ENCODE measurements at regions not wholly inside any gene's neighbourhood (a gene's known extent, or its start where the extent isn't known, plus 50 kb on each side); places are given as distances from the start of the nearest gene placed in this dataset.
A peak's percentile ranks its signal among the peaks of the same experiment; 100 is the strongest.
"Not testable (repeated sequence)": the region's sequence is repeated elsewhere in the genome, so short reads cannot be mapped to it uniquely, and the experiment has no call there.

- H3K9me3 ChIP-seq (ENCODE audit: control insufficient read depth in 4 of 4, low read length in 3 of 4); H3K4me1 ChIP-seq (ENCODE audit: control insufficient read depth in 4 of 4, insufficient read depth in 4 of 4, low read length in 3 of 4); H3K36me3 ChIP-seq (ENCODE audit: control insufficient read depth in 4 of 4, insufficient read depth in 3 of 4, low read depth in 1 of 4, low read length in 3 of 4); H3K27me3 ChIP-seq (ENCODE audit: control insufficient read depth in 4 of 4, insufficient read depth in 4 of 4, low read length in 3 of 4); H3K27ac ChIP-seq (ENCODE audit: low read depth in 1 of 2, low read length in 2 of 2); H3K9ac ChIP-seq (ENCODE audit: low read depth in 1 of 2, low read length in 2 of 2); H3K4me3 ChIP-seq (ENCODE audit: low read depth in 1 of 3, low read length in 3 of 3): not testable (repeated sequence)
- WGBS: 55% methylated on average over 1 of the region's 1 CpG
- peak; percentile 57 for DNase-seq (ENCODE audit: low spot score)
- TF ChIP-seq HNF4A (conservative IDR thresholded peaks at IDR 0.05): peak in 1 of 2 donors; percentile 23
Measured at GRCh38 chr2:131738996-131739434, 211.3 kb downstream of the CCDC74A start.

GRCh38 chr2:131753640-131754561 lies 226.2 kb downstream of the CCDC74A start:
- 72% methylated on average over 50 of the region's 50 CpGs for WGBS
- no peaks in the 10 kb centered on the region for H3K9me3 ChIP-seq (ENCODE audit: control insufficient read depth in 4 of 4, low read length in 3 of 4)
- TF ChIP-seq GABPA (IDR thresholded peaks at IDR 0.05 in 1 of 2, conservative IDR thresholded peaks at IDR 0.05 in 1 of 2) (no peak), REST (IDR thresholded peaks at IDR 0.05) (no peak), NR2F2 (IDR thresholded peaks at IDR 0.05) (no peak), ATF3 (IDR thresholded peaks at IDR 0.05) (no peak), FOXA1 (IDR thresholded peaks at IDR 0.05) (no peak), RAD21 (IDR thresholded peaks at IDR 0.05) (no peak), ZBTB33 (IDR thresholded peaks at IDR 0.05) (no peak), RXRA (IDR thresholded peaks at IDR 0.05) (no peak), CTCF (IDR thresholded peaks at IDR 0.05; ENCODE audit: low read depth, low read length, missing input control) (no peak), HNF4G (IDR thresholded peaks at IDR 0.05) (no peak)

More at GRCh38 chr2:131753640-131754561, 226.2 kb downstream of the CCDC74A start:
- no peak overlapping the region for H3K9ac ChIP-seq (ENCODE audit: low read depth in 1 of 2, low read length in 2 of 2)
- H3K36me3 ChIP-seq (ENCODE audit: control insufficient read depth in 4 of 4, insufficient read depth in 3 of 4, low read depth in 1 of 4, low read length in 3 of 4): no peaks in the 10 kb centered on the region
- H3K27me3 ChIP-seq (ENCODE audit: control insufficient read depth in 4 of 4, insufficient read depth in 4 of 4, low read length in 3 of 4): no peaks in the 10 kb centered on the region
- no peak overlapping the region for H3K27ac ChIP-seq (ENCODE audit: low read depth in 1 of 2, low read length in 2 of 2)
- no peaks in the 10 kb centered on the region for H3K4me1 ChIP-seq (ENCODE audit: control insufficient read depth in 4 of 4, insufficient read depth in 4 of 4, low read length in 3 of 4)
- H3K4me3 ChIP-seq (ENCODE audit: low read depth in 1 of 3, low read length in 3 of 3): no peak overlapping the region
- no peak for DNase-seq (ENCODE audit: low spot score)

Data from liver (tissue), 8 donors.